Retinal pigment epithelial cell (primary cell): ENCODE measurements at regions not wholly inside any gene's neighbourhood (a gene's known extent, or its start where the extent isn't known, plus 50 kb on each side); places are given as distances from the start of the nearest gene placed in this dataset.
"Not testable (repeated sequence)": the region's sequence is repeated elsewhere in the genome, so short reads cannot be mapped to it uniquely, and the experiment has no call there.

Experiments used
- DNase-seq: peaks from one replicate; pipeline ENCODE4 v3.0.0-alpha.2; 2010; ENCODE audit warnings: low read depth
- H3K4me3 ChIP-seq: 2 replicates; pipeline ENCODE4 v1.5.1; 2011; ENCODE audit warnings: mild to moderate bottlenecking, low read length, control low read depth, moderate library complexity
- CTCF ChIP-seq: conservative IDR thresholded peaks from 2 replicates; pipeline ENCODE4 v1.5.1; 2011; ENCODE audit warnings: low read depth, low read length, control low read depth, inconsistent platforms

- no peak overlapping the region for H3K4me3 ChIP-seq
- no peak for DNase-seq
- no peak for TF ChIP-seq CTCF
Measured at GRCh38 chr2:189231719-189232323, 52.3 kb upstream of the COL5A2 start.

- DNase-seq = no peak
- H3K4me3 ChIP-seq = no peak overlapping the region
- no peak for TF ChIP-seq CTCF
Measured at GRCh38 chr2:189232759-189233406, 53.3 kb upstream of the COL5A2 start.

- no peak overlapping the region for H3K4me3 ChIP-seq
- no peak for DNase-seq
- no peak for TF ChIP-seq CTCF
Measured at GRCh38 chr2:189233527-189233926, 54.0 kb upstream of the COL5A2 start.

- DNase-seq = no peak
- TF ChIP-seq CTCF = no peak
- H3K4me3 ChIP-seq = no peak overlapping the region
Measured at GRCh38 chr2:189234991-189235390, 55.4 kb upstream of the COL5A2 start.

- no peak overlapping the region for H3K4me3 ChIP-seq
- no peak for TF ChIP-seq CTCF
- no peak for DNase-seq
Measured at GRCh38 chr2:189236066-189236465, 56.5 kb upstream of the COL5A2 start.

GRCh38 chr2:189238903-189239302, 59.3 kb upstream of the COL5A2 start:
- TF ChIP-seq CTCF = no peak
- H3K4me3 ChIP-seq = no peak overlapping the region
- no peak for DNase-seq

- H3K4me3 ChIP-seq = not testable (repeated sequence)
Measured at GRCh38 chr2:189243843-189244242, 64.3 kb upstream of the COL5A2 start.

More at GRCh38 chr2:189243843-189244242, 64.3 kb upstream of the COL5A2 start:
- DNase-seq = not testable (repeated sequence)
